Right atrium auricular region (tissue), 2 donors: ENCODE measurements at regions not wholly inside any gene's neighbourhood (a gene's known extent, or its start where the extent isn't known, plus 50 kb on each side); places are given as distances from the start of the nearest gene placed in this dataset.

Source experiments
- DNase-seq: peaks from one replicate; pipeline ENCODE4 v3.0.0-alpha.2; 2019; ENCODE audit warnings: low spot score
- H3K27ac ChIP-seq, 2 donors: fragments of 200-600 bp; sonication (generic); 1 replicate in 1 of 2; 2 replicates in 1 of 2; pipeline ENCODE4 v1.5.1; 2016 to 2019
- H3K27me3 ChIP-seq, 2 donors: fragments of 200-600 bp; sonication (generic); one replicate each; pipeline versions ENCODE4 v1.5.1 to v1.6.0; 2017 to 2019
- H3K36me3 ChIP-seq: fragments of 200-600 bp; sonication (generic); one replicate; pipeline ENCODE4 v1.5.1; 2016
- H3K4me1 ChIP-seq, 2 donors: fragments of 200-600 bp; sonication (generic); one replicate each; pipeline versions ENCODE4 v1.5.1 to v1.6.0; 2017 to 2019
- H3K4me3 ChIP-seq, 2 donors: fragments of 200-600 bp; sonication (generic); 1 replicate in 1 of 2; 2 replicates in 1 of 2; pipeline ENCODE4 v1.5.1; 2017 to 2019; ENCODE audit warnings: mild to moderate bottlenecking in 1 of 2, moderate library complexity in 1 of 2
- H3K9me3 ChIP-seq, 2 donors: fragments of 200-600 bp; sonication (generic); one replicate each; pipeline ENCODE4 v1.5.1; 2019
- TF ChIP-seq, protein P1 (sequence below), 2 donors: fragments of 200-600 bp; sonication (generic); IDR thresholded peaks; one replicate each; pipeline ENCODE4 v1.5.1; 2019; ENCODE audit warnings: antibody characterized with exemption in 2 of 2

DNA sequence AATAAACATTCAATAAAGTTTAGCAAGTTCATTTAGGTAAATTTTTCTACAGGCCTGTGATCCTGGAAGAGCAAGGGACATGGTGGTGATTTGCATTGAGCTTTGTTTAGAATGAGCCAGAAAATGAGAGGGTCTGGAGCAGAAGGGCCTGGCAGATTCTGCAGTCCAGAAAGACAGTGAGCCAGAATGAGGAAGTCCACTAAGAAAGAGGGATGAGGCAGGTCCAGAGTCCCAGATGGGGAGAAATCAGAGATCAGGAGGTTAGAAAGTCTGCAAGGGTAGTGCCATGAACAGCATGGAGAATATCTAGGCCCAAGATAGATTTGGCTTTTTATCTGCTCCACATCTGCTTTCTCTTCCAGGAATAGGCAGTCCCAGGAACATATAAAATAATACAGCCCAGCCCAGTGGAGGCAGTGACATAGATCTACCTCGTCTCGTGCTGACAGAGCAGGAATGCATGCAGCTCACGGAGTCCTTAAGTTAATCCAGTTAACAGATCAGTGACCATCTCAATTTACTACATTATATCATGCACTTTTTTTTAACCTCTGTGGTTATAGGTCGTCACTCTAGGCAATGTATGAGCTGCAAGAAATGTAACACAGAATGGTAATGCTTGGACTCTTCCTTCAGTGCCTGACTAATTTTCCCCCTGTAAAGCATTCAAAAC is 429.0 kb downstream of the SUCLG1 start:
- H3K4me1 ChIP-seq: no peaks in the 10 kb centered on the region
- no peaks in the 10 kb centered on the region for H3K27me3 ChIP-seq
- no peaks in the 10 kb centered on the region for H3K36me3 ChIP-seq
- no peak overlapping the region for H3K4me3 ChIP-seq
- TF ChIP-seq, protein P1, sequence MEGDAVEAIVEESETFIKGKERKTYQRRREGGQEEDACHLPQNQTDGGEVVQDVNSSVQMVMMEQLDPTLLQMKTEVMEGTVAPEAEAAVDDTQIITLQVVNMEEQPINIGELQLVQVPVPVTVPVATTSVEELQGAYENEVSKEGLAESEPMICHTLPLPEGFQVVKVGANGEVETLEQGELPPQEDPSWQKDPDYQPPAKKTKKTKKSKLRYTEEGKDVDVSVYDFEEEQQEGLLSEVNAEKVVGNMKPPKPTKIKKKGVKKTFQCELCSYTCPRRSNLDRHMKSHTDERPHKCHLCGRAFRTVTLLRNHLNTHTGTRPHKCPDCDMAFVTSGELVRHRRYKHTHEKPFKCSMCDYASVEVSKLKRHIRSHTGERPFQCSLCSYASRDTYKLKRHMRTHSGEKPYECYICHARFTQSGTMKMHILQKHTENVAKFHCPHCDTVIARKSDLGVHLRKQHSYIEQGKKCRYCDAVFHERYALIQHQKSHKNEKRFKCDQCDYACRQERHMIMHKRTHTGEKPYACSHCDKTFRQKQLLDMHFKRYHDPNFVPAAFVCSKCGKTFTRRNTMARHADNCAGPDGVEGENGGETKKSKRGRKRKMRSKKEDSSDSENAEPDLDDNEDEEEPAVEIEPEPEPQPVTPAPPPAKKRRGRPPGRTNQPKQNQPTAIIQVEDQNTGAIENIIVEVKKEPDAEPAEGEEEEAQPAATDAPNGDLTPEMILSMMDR (IDR thresholded peaks at IDR 0.05): no peak
- H3K9me3 ChIP-seq: no peaks in the 10 kb centered on the region
- DNase-seq: no peak
- no peak overlapping the region for H3K27ac ChIP-seq

DNA sequence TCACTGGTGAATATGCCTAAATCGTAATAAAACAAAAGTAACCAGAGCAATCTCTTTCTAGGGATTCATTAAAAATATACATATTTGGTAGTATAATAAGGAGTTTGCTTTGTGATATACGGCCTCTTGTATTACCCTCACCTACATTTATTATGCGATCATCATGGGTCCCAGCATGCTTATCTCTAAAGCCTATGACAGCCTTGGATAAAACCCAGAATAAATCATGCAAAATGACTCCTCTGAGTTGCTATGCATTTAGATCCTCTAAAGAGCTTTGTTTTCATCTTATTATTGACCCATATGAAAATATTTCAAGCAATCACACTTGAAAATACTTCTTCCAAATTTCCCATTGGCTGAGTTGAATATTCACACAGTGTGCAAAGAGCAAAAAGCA is 432.3 kb downstream of the SUCLG1 start:
- H3K36me3 ChIP-seq: no peaks in the 10 kb centered on the region
- no peak for DNase-seq
- TF ChIP-seq, protein P1 (IDR thresholded peaks at IDR 0.05): no peak
- H3K27ac ChIP-seq: no peak overlapping the region
- no peaks in the 10 kb centered on the region for H3K4me1 ChIP-seq
- H3K4me3 ChIP-seq: no peak overlapping the region
- H3K9me3 ChIP-seq: no peaks in the 10 kb centered on the region
- H3K27me3 ChIP-seq: no peaks in the 10 kb centered on the region

DNA sequence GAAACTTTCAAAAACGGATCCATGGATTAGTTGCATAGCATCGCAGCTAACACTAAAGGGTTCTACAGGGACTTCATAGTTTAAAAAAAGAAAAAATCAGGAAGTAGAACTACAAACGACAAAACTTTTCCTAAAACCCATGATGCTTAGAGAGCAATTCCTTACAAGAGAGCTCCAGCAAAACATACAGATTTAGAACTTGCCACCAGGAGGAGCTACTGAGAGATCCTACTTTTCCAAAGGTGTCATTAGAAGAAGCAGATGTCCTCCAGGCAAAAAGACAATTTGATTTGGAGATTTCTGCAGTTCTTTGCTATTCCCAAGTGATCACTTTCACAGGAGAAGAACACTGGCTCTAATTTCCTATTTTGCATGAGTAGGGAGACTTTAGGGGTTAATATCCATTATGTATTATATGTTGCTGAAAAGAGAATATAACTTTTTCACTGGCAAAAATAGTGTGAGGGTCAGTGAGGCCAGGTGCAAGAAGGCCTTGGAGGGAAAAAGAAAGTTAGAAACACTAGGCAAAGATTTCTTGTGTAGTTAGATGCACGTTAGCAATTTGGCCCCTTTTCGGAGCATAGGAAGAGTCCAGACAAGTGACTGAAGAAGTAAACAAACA is 436.2 kb downstream of the SUCLG1 start:
- H3K9me3 ChIP-seq: no peaks in the 10 kb centered on the region
- TF ChIP-seq, protein P1 (IDR thresholded peaks at IDR 0.05): peak; percentile 50 to 66
- no peaks in the 10 kb centered on the region for H3K36me3 ChIP-seq
- H3K27me3 ChIP-seq: no peaks in the 10 kb centered on the region
- no peak overlapping the region for H3K4me3 ChIP-seq
- H3K27ac ChIP-seq: no peak overlapping the region
- H3K4me1 ChIP-seq: no peaks in the 10 kb centered on the region
- no peak for DNase-seq

DNA sequence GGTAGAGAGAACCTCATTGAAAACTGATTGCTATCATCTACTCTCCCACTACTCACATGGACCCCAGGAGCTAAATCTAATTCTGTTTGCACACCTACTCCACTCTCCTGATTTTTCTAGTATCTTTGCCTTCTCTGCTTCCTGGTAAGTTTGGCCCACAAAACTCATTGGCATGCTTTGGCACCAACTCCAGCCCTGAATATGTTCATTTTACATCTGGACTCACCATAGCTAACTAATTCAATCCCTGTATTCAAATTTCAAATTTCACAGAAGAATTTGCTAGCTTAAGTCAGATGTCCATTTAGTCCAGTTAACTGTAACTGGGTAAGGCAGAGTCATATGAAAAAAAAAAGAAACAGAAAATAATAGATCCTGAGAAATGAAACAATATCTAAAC is 442.1 kb downstream of the SUCLG1 start:
- H3K27ac ChIP-seq: no peak overlapping the region
- DNase-seq: no peak
- peaks cover 0 to 5% of the 10 kb centered on the region in 2 donors for H3K9me3 ChIP-seq
- H3K4me1 ChIP-seq: no peaks in the 10 kb centered on the region
- H3K4me3 ChIP-seq: no peak overlapping the region
- no peaks in the 10 kb centered on the region for H3K36me3 ChIP-seq
- H3K27me3 ChIP-seq: no peaks in the 10 kb centered on the region
- TF ChIP-seq, protein P1 (IDR thresholded peaks at IDR 0.05): no peak

DNA sequence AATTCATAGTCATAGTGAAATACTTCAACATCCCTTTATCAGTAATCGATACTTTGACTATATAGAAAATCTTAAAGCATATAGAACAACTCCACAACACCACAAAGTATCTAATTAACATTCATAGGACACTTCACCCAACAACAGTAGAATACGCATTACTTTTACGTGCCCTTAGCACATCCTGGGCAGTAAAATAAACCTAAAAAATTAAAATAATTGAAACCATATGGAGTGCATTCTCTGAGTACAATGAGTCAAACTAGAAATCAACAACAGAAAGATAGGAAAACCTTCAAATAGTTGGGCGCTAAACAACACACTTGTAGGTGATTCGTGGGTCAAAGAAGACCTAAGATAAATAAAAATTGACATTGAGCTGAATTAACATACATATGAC is 442.9 kb downstream of the SUCLG1 start:
- DNase-seq: no peak
- TF ChIP-seq, protein P1 (IDR thresholded peaks at IDR 0.05): no peak
- no peak overlapping the region for H3K27ac ChIP-seq

More for the DNA sequence above, 442.9 kb downstream of the SUCLG1 start:
- Histone ChIP-seq H3K4me3 (no peak overlapping the region), H3K36me3 (no peaks in the 10 kb centered on the region), H3K27me3 (no peaks in the 10 kb centered on the region), H3K9me3 (peaks cover 0 to 5% of the 10 kb centered on the region in 2 donors), H3K4me1 (no peaks in the 10 kb centered on the region)
